HG03565 (cell line): ENCODE measurements at regions not wholly inside any gene's neighbourhood (a gene's known extent, or its start where the extent isn't known, plus 50 kb on each side); places are given as distances from the start of the nearest gene placed in this dataset.
A peak's percentile ranks its signal among the peaks of the same experiment; 100 is the strongest.

Source experiments
- ATAC-seq: cut with Tn5 transposase; IDR thresholded peaks from one replicate; pipeline ENCODE4 v1.9.1; 2021; ENCODE audit warnings: mild to moderate bottlenecking, moderate library complexity; ENCODE audit not compliant: unreplicated experiment

DNA sequence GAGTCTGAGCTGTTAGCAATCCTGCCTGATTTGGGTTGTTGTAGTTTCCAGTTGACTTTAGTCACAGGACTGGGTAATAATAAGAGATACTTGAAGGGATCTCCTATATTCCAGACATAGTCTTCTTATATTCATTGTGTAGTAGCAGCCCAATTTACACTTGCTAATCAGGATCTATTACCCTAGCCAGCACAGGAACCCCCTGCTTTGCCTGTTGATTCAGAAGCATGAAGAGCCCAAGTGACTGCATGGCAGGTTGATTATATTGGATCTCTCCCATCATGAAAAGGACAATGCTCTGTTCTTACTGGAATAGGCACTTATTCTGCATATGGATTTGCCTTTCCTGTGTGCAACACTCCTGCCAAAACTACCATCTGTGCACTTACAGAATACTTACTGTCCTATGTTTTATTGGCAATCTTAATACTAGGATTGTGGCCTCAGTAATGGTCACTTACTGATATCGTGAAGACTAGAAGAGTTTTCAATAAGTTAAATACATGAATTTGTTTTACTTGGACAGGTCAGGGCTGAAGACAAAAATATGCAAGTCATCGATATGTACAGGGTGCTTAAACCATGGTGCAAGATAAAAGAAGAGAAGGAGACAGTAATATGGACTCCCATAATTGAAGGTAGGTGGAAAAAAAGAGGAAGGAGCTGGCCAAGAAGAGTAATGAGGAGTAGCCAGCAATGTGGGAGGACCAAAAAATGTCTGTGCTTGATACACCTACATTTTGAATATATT, 304.1 kb downstream of the MCTP2 start:
- no peak for ATAC-seq

DNA sequence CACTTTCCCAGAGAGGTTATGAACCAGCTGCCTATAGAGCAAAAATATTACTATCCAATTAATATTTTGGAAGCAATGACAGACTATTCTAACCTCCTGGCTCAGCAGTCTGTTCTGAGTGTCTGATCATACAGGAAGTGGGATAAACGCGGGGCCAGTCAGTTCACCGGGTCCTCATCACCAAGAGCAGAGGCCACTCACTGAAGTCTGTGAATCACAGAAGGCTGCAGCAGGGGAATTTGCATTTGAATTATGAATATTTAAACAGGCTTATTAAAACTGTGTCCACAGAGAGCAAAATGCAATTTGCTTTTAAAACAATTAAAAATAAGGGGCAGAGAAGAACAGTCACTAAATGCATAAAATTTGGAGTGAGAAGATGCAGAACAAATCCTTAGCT, 305.2 kb downstream of the MCTP2 start:
- ATAC-seq = no peak

DNA sequence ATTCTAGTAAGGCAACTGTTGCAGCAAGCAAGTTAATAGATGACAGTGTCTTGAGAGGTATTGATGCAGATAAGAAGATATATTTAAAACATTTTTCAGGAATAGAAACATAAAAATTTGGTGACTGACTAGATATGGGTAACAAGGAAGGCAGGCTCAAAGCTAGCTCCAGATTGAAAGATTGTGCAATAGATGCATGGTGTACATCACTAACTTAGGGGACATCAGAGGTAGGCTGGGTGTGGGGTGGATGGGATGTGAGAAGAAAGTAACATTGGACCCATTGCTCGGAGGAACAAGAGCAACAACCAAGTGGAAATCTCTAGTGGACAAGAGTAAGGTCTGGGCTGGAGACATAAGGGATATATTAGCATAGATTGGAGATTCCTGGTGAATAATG, 306.9 kb downstream of the MCTP2 start:
- ATAC-seq = no peak

DNA sequence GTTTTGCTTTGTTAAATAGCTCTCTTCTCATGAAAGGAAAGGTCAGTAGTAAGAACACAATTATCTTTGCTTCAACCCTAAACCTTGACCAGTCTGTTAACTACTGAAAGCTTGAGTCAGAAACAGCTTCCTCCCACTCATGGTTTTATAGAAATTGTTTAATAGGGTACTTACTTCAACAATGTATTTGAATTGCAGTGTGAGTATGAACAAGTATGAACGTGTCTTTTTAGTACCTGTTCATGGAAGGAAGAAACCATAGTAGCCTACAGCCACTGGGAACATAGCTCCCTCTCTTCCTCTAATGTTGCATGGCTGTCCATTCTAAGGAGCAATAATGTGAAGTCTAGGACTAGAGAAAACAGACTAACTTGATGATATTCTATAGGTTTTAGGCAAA, 311.0 kb downstream of the MCTP2 start:
- no peak for ATAC-seq

DNA sequence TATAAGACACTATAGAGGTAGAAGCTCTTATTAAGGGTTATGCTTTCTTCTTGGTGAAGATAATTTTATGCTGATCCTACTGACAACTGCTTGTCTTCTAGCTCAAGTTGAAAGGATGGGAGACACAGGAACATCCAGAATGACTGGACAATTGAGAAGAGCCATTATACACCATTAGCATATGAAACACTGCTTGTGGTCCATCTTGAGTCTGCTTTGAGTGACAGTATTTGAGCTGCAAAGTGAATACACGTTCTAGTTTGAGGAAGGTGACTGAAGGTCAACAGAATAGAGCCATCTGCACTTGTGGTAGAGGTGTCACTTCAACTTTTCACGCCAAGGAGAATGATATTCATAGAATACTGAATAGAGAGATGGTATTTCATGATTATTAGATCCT, 315.4 kb downstream of the MCTP2 start:
- ATAC-seq = no peak

DNA sequence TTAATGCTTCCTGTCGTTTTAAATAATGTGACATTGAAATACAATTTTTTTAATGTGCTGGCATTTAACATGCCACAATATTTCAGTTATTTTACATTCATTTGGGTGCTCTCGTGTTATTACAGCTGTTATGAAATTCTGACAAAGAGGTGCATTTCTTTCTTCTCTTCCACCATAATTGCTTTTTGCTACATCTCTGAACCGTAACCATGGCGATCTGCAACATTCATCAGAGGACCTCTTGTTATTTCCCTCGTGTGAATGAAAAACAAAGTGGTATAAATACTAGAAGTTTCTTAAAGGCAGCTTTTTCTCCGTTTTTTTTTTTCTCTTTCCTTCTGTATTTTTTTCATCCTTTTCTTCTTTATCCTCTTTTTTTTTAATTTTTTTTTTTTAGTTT, 316.4 kb downstream of the MCTP2 start:
- ATAC-seq = no peak

DNA sequence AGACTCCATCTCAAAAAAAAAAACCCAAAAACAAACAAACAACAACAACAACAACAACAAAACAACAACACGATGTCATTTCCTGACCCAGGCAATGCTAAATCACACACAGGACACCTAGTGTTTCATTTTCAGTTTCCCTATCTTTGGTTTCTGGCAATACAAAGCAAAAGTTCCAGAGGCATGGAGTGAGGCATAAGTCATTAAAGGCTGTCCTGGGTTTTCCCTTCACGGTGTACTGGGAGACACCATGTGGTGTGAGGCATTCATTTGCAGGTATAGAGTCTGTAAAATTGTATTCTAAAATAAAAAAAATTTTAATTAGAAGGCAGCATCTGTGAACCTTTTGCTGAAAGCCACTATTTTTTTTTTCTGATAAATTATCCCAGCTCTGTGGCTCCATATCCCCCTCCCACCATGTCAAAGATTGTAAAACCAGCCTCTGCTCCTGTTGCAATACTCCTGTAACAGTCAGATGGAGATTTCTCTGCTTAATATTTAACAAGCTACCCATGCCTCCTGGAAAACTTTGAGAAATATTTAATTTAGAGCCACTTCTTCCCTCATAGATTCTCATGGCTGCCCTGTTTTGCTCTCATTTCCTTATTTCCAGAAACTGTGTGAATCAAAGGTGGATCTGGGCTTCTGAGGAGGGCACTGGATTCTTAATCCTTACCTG, 324.6 kb downstream of the MCTP2 start:
- no peak for ATAC-seq

DNA sequence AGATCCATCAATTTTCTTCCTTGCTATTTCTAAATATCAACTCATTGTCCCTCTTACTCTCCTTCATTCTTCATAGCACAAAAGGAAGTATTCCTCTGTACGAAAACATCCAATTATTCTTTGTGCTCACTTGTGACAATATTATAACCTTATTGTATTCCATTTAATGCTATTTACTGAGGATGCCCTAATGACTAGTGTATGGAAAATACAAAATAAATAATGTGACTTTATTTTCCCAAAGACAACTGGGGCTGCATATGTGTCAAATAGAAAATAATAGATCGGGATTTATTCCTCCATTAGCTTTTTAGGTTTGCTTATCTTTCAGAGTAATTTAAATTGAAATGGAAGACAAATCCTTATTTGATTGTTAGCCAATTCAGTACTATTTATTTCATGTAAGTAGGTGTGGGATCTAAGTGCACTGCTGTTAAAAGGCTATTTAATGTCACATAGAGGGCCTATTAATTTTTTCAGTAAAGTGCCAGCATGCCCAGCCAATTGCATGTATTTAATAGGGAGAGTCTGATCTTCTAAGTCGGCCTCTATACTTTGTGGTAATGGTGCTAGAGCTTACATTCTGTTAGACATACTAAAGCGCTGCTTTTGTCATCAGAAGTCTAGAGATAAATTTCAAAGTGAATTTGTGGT, 329.8 kb downstream of the MCTP2 start:
- no peak for ATAC-seq

DNA sequence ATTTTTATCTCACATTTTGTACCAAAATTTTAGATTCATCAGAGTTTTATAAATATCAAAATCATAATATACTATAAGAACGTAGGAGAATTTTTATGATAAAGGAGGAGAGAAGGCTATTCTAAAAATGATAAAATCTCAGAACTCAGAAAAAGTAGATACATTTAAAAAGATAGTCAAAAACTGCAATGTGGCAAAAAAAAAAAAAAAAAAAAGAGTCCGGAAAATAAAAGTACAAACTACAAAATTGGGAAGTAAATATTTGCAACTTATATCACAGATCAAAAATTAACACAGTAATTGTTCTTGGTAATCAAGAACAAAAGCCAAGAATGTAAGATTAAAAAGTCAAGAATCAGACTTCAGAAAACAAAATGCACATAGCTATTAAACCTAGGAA, 332.1 kb downstream of the MCTP2 start:
- no peak for ATAC-seq

DNA sequence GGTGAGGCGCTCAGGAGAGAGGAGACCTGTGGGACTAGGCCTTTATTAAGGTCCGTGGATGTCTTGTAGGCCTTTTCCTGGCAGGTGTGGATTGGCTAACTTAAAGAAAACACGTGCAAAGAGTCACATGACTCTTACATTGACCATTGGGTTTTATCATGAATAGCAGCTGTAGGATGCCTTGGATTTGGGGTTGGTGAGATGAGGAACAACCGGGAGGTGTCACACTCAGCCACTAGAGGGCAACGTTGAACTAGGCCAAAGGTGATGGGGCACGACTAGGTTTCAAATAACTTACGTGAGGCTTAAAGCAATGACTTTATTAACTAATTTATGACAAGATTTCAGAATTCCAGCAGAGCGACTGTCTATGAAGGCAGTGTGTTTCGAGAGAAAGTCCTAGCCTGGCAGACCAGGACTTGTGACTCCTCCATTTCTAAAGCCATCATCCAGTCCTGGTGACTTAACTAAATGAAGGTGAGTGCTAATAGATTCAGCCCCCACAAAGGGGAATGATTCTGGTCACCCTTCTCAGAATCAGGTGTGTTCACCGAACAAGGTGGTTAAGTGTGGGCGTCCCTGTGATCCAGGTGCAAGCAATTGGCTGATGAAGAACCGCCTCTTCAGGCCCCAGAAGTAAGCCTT, 345.6 kb downstream of the MCTP2 start:
- peak; percentile 70 for ATAC-seq

DNA sequence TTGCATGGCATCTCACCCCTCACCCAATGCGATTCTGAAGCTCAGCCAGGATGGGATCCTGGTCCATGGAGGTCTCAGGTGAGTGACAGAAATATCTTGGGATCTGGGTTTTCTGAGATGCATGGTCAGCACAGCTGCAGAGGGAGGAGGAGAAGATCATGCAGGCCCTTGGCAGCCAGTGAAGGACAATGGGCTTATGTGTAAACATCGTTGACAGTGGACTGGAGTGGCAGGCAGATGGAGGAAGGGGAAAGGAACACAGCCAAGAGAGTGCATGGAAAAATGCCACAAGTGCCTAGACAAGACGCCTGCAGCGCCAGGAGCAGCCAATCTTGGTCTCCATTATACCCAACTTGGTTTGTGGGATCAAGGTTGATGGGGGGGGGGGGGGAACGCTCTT, 347.9 kb downstream of the MCTP2 start:
- no peak for ATAC-seq

DNA sequence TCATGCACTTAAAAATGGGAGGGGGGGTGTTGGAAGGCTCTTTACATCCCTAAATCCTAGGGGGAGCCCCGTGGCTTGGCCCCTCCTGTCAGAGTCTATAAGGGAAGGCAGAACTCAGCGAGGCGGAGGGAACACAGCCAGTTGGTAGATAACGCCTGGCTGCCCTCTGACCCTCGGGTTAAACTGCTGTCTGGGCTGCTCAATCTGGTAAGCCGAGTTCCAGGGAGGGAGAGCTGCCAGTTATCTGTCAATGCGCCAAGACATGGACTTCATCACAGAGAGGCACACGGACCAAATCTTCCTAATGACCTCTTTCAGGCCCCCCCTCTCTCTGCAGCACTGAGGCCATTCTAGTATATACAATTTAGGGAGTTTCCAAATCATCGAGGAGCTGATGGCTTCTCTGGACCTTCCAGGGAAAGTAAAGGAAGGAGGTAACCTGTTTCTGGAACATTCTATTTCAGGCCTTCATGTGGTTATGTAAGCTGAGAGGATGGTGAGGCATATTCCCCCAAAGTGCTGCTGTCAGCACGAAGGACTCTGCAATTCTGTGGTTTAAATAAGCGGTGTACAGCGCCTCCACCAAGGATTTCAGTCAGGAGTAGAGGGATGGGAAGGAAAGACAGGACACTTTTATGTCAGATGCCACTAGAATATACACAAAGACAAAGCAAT, 349.0 kb downstream of the MCTP2 start:
- no peak for ATAC-seq

DNA sequence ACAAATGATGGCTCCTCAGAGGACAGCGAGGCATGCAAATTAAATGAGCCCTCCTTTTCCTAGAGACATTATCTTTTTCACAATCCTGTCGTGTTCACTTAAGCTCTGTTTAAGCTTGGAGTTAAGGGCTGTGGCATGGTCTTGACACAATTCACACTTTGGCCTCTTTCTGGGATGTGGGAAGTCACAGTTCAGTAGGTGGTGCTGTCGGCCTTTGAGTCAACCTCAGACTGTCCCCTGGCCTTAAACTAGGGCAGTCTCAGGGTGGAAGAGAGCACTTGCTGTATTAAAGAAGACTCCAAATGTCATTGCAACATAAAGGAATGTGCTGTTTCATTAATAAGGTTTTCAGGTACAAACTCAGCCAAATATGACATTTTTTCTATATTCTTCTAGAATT, 351.0 kb downstream of the MCTP2 start:
- ATAC-seq = peak; percentile 44

DNA sequence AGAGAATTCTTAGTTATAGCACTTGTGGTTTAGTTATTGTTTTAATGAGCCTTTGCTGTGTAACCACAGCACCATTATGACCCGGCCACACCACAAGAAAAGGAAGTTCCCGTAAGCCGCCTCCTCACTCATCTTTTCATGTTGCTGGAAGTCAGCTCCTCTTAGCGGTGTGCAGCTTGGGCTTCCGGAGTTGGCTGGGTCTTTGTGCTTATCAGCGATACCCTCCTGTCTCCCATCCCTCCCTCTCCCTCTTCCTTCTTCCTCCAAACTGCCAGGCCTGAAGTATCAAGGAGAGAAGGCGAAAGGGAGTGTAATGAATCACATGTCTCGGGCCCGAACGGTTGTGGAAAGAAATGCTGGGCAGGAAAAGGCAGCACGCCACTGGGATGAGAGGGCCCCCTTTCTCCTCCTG, 353.5 kb downstream of the MCTP2 start:
- peak; percentile 73 for ATAC-seq

DNA sequence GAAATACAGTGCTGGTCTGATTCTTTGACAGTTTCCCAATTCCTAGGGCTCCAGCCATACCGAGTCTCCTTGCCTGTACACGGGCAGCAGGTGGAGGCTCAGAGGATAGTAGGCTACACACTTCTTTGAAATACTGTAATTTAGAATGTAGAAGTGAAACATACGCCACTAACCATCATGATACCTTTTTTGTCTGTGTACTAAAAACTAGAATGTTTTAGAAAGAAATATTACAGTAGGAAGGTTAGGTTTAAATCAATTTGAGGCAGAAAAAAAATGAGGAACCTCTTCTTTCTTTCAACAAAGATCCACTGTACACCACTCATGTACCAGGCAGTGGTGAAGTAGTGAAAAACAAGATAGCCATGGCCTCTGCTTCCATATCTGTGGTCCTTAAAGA, 354.7 kb downstream of the MCTP2 start:
- ATAC-seq = peak; percentile 71

DNA sequence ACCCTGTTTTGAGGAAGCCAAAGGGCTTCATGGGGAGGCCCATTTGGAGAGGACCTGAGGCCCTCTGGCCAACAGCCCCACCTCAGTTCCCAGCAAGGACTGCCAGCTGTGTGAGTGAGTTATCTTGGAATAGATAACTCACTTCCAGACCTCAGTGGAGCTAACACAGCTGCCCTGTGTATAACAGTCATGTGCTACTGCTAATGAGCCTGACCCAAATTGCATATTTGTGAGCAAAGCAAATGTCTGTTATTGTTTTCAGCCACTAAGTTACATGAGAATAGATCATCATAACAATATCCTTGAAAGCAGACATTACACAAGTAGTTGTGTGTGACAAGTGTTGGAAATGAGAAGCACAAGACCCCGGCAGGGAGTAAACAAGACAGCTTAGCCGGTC, 355.8 kb downstream of the MCTP2 start:
- no peak for ATAC-seq

DNA sequence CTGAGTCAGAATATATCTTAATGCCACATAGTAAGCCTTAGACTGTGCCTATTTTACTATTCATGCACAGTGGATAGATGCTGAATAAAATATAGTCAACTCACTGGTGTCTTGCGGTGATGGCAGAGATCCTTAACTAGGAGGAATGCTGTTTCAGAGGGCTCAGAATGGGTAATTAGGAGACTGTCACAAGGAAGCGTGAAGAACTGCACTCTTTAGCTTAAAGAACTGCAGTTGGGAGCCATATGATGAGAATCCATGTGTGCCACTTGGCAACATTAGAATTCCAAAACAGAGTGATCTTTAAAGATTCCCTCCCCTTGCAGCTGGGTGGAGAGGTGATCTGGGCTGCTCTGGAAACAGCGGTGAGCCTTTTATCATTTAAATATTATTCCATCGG, 357.6 kb downstream of the MCTP2 start:
- no peak for ATAC-seq

DNA sequence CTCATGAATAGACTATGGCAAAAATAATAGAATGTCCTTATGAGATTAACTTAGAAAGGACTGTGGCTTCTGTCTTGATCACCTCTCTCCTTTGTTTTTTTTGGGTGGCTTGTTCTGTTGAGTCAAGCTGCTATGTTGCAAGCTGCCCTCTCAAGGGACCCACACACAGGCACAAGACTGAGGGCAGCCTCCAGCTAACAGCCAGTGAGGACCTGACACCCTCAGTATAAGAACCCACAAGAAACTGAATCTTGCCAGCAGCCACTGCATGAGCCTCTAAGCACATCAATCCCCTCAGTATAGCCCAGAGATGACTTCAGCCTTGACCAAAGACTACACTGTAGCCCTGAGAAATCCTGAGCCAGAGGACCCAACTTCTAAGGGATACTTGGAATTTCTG, 361.1 kb downstream of the MCTP2 start:
- ATAC-seq = no peak

DNA sequence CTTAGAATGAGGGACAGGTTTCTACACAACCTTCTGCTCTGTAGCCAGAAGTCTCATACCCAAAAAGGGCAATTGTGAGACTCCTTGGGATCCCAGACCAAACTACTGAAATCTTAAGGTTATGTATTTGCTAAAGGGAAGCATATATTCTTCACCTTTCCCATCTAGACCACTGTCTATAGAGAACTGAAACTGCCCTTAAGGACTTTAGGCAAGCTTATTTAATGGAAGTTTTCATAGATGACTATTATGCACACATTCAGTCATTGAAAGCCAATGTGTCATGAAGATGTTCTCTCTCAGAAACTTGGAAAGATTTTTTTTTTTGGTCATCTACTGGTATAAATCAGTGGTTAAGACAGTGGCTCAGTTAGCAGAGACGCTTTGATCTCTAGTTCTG, 365.3 kb downstream of the MCTP2 start:
- ATAC-seq = no peak

DNA sequence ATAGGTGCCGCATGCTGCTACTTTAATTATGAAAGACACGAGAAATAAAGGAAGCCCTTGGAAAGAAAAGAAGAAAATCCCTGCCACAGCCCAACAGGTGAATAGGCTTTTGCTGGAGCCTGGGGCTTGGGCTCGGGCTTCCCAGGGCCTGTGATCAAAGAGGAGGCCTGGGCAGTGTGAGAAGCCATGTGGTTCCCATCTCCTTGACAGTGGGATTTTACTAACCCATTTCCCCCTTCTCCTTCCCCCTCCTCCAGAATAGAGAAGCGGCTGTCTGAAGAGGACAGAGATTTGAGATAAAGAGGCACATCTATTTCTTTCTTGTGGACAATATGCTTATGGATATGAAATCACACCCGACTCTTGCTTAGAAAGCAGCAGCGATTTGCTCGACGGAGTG, 369.1 kb downstream of the MCTP2 start:
- ATAC-seq = no peak

DNA sequence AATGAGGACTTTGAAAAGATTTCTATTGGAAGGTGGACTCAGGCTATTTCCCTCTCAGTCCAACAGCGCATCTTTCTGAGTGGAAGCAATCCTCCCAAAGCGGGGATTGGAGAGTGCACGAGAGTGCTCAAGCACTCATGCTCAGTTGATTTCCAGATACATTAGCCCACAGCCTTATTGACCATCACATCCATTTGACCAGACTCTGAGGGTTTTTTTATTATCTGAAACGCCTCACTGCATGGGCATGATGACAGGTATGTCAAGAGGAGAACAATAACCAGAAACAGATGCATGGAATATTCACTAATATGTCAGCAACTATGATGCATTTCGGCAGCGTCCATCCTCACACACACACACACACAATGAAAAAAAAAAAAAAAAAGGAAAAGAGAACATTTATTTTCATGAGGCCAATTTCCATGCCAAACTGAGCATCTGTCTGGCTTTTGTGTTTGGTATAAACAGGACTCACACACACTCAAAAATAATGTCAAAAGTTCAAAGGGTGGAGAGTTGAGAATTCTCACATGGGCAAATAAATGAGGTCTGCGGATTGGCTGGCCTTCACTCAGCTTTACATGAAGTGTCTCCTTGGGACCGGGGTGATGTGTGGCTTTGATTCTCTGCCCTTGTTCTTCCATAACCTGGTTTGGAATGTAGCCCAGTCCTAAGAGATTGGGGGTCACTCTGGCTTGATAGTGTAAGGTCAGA, 371.6 kb downstream of the MCTP2 start:
- no peak for ATAC-seq
